Hematopoietic multipotent progenitor cell treated with erythropoietin and hydrocortisone succinate and interleukin-3 and kit ligand, for 17 days (in vitro differentiated cells): ENCODE measurements at regions not wholly inside any gene's neighbourhood (a gene's known extent, or its start where the extent isn't known, plus 50 kb on each side); places are given as distances from the start of the nearest gene placed in this dataset.
"Not testable (repeated sequence)": the region's sequence is repeated elsewhere in the genome, so short reads cannot be mapped to it uniquely, and the experiment has no call there.

Source experiments
- DNase-seq: peaks from one replicate; pipeline ENCODE4 v3.0.0-alpha.2; 2015; ENCODE audit warnings: low spot score

DNA sequence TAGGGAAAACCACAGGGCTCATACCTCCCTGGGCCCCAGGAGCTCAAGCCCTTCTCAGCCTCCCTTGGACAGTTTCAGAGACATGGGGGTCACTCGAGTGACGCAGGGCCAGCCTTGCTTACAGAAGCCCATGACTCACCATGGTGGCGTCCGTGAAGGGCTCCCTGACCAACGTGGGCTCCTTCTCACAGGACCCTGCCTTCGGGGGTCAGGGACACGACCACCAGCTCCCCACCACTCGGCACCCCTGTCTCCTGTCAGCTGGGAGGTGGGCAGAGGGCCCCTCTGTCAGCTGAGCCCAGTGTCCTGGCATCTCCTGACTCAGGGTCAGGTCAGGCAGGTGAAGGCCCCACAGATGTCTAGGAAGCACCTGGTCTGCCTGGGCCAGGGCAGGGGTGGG is 126.3 kb upstream of the ANO1 start:
- no peak for DNase-seq

DNA sequence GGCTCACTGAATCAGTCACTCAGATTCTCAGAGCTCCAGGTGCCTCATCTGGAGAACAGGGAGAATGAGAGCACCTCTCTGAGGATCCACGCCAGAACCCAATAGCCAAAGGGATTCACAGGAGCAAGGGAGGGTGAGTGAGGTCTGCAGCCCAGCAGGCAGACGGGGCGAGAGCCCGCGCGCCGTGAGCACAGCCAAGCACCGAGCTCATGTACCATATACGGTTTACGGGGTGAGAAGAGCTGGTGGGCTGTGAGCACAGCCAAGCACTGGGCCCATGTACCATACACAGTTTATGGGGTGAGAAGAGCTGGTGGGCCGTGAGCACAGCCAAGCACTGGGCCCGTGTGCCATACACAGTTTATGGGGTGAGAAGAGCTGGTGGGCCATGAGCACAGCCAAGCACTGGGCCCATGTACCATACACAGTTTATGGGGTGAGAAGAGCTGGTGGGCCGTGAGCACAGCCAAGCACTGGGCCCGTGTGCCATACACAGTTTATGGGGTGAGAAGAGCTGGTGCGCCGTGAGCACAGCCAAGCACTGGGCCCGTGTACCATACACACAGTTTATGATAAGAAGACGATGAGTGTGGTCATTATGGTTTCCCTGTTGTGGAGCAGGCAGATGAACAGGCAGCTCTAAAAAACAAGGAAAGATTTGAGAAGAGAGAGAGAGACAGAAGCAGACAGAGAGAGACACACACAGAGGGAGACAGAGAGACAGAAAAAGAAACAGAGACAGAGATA is 125.7 kb upstream of the ANO1 start:
- not testable (repeated sequence) for DNase-seq

DNA sequence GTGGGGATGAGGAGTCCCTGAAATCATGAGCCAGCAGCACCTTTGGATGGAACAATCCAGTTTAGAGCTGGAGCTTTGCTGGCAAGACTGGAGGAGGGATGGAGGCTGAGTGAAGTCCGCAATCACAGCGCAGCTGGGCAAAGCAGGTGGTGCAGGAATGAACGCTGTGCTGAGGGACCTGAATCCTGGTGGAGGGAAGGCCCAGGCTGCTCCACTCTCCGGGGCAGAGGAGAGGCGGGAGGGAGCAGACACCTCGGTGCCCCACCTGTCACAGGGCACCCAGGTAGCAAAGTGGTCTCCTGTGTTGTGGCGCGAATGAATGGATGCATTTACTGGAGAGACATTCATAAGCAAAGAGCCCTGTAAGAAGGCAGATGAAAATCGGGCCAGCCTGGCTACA is 124.8 kb upstream of the ANO1 start:
- DNase-seq = no peak

DNA sequence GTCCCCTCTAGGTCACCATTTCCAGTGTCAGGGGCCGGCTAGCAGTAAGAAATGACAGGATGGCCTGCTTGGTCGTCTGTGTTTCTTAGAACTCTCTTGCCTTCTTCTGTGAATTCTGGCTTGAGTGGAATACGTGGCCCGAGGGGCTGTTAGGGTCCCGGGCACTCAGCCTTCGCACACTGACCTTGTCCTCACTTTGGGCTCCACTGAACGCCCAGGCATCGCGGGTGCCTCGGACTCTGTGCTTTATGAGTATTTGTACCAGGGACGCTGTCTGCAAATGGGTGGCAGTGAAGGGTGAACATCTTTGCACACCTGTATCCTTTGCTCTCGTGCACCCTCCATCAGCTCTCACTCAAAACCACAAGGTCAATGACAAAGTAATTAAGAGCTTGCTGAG is 123.4 kb upstream of the ANO1 start:
- DNase-seq = no peak

DNA sequence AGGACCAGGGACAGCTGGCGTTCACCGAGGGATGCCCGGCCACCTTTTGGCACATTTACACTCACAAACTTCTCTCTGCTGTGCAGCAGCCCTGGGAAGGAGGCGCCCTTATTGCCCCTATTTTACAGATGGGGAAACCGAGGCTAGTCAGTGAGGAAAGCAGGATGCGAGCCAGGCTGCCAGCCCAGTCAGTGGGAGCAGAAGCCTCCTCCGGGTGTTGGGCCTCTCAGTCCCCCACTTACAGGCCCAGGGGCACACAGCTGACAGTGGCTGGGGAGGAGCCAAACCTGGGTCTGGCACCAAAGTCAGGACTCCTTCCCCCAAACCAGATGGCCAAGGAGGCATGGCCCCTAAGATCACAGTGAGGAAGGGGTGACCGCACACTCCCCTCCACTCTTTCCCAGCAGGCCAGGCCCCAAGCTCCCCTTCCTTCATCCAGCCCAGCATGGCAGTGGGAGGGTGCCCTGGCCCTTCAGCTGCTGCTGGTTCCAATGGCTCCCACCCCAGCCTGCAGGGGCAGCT is 121.4 kb upstream of the ANO1 start:
- no peak for DNase-seq

DNA sequence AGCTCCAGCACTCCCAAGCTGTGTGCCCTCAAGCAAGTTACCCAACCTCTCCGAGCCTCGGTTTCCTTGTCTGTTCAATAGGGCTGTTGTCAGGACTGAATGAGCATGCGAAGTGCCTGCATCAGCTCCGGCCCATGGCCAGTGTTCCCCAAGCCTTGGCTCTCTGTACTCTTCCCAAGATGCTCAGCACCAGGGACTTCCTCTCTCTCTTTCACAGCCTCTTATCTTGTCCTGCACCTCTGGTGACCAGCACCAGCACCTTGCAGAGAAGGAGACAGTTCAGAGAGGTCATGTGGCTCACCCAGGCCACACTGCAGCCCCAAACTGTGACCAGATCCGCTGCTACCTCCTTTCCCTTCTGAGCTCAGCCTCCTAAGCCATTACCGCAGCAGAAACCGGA is 120.3 kb upstream of the ANO1 start:
- DNase-seq = no peak

DNA sequence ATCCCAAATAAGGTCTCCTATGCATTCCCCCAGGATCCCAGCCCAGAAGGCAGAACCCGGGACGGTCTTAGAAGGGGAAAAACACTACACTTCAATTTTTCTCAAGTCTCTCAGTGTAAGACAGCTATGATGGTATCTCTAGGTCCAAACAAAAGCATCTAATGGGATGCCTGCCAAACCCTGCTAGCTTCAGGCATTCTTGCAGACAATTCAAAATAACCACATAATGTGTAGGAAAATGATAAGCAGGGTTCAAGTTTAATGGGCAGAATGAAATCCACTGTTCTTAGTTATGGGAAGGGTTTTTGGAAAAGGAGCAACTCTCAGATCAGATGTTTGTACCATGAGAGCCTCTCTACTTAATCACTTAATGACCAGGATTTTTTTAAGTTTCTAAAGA is 119.8 kb upstream of the ANO1 start:
- no peak for DNase-seq

DNA sequence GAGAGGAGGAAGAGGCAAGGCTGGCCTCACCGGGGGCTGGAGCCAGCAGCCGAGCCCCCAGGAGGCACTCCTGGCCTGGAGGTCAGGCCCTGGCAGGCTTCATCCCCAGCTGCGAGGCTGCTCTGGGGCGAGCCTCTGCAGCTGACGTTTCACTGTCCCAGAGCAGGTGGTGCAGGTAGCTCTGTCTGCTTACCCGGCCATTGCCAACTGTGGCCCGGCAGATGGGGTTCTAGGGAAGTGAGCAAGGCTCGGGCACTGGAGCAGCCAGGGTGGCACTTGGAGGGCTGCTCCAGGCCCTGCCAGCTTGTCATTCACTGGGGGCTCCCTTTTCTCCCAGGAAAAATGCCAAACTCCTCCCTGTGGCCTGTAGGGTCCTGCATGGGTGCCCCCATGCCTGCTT is 118.7 kb upstream of the ANO1 start:
- no peak for DNase-seq

DNA sequence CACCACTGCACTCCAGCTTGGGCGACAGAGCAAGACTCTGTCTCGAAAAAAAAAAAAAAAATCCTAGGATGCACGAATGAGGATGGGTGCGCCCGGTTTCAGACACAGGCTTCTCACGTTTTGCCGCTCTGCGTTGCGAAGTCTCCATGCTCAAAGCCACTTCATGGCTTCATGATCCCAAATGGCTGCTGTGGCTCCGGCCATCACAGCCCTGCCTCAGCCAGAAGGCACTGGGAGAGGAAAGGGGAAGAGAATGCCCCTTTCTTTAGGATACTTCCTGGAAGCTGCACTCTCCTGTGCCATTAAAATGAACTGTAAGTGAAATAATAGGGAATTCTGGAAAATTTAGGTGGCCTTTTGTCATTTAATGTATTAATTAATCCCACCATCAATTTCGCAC is 116.4 kb upstream of the ANO1 start:
- no peak for DNase-seq

DNA sequence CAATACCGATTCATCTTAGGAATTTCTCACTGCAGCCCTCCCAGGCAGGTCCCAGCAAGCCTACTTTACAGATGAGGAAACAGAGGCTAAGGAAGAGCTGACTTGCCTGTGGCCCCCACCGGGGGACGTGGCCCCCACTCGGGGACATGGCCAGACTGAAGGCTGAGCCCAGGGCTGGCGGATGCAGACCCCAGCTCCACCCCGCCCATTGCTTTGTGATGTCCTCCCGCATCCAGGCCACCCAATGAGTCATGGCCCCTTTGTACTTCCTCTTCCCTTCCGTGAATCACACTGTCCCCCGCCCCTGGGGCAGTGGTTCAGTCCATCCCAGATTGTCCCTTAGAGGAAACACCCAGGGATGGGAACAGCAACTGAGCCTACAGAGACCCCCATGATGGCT is 116.0 kb upstream of the ANO1 start:
- DNase-seq = no peak

DNA sequence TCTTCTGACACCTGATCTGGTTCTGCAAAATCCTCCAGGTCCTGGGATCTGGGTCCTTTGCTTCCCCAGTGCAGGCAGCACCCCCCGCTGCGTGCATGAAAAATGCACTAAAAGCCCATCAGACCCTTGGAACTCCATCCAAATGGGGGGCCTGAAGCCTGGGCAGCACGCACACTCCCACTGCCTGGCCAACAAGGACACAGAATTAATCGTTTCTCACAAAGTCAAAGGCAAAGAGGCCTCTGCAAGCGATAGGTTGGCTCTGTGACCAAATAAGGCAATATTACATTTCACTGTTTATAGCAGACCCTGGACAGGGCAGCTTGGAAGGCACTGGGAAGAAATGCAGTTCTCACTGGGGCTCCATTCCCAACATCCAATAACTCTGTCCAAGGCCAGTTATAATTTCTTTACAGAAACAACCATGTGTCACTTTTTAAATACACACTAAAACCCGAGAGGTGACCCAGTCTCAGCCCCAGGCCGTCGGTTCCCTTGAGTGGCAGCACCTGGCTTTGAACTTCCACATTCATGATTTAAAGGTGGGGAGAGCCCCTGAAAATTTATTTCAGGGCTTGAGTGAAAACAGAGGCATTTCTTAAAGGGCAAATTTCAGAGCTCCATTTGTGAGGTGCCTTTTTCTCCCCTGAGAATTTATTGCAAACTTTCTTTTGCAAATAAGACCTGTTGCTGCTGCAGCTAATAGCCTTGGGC is 114.4 kb upstream of the ANO1 start:
- DNase-seq = no peak

DNA sequence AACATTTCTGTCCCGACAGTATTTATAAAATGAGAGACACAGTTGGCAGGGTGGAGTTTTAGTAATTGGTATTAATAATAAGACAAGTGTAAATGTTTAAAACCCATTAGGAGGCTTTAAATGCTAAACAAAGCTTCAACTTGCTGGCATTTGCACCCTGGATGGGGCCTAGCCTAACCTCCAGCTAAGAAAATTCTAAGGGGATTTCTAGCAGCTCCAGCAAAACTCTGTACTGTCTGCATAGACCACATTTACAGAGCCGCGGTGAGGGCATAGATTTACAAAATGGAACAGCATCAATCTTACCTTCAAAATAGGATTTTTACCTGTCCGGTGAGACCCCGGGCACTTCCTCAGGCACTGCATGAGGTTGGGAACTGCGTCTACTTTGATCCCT is 113.9 kb upstream of the ANO1 start:
- no peak for DNase-seq

DNA sequence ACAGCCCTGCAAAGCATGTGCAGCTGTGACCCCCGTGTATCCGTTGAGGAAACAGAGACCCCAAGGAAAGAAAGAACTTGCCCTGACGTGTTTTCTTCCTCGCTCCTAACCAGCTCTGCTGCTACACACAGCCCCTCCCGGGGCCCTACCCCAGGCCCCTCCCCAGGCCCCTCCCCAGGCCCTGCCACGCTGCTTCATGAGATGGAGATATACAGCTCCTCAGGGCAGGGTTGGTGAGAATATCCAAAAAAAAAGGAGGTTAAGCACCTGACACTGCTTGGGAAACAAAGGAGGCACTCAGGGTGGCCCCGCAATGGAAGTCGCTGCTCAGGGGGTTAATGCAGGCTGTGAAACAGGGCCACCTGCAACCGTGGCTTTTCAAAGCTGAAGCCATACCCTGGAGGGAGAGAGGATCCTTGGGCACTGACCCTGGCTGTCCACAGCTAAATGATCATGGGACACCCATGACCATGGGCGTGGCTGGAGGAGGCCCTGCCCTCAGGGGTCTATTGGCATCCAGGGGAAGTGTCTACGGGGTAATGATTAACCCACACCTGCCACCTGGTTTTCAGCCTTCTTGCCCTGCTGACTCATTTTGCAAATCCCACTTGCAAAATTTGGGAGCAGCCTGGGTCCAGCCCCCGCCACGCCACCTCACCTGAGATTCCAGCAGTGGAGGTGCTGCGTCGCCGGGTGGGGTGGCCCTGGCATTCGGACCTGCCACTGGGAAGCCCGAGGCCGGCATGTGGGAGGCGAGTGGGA is 112.1 kb upstream of the ANO1 start:
- DNase-seq = no peak

DNA sequence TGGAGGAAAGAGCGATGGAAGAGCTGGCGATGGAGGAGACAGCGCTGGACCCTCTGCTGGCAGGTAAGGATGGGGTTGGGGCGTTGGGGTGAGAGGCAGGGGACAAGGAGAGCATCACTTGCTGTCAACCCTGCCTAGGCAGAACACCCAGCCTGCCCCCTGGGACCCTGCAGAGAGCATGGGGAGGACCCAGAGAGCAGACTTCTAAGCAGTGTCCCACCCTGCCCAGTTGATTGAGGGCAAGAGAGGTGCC is 111.6 kb upstream of the ANO1 start:
- no peak for DNase-seq

DNA sequence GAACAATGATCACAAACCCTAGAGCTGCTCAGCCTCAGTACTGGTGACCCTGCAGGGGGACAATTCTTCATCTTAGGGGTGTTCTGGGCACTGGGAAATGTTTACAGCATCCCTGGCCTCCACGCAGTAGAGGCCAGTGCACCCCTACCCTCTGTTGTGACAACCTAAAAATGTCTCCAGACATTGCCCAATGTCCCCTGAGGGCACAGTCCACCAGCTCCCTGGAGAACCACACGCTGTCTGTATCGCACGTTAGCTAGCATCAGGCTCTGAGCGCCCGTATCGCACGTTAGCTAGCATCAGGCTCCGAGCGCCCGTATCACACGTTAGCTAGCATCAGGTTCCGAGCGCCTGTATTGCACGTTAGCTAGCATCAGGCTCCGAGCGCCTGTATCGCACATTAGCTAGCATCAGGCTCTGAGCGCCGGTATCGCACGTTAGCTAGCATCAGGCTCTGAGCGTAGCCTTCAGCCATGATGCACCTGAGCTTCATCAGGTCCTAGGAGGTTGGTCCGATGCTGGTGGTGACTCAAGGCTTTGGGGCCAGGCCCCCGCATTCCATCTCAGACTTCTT is 111.1 kb upstream of the ANO1 start:
- DNase-seq = no peak

DNA sequence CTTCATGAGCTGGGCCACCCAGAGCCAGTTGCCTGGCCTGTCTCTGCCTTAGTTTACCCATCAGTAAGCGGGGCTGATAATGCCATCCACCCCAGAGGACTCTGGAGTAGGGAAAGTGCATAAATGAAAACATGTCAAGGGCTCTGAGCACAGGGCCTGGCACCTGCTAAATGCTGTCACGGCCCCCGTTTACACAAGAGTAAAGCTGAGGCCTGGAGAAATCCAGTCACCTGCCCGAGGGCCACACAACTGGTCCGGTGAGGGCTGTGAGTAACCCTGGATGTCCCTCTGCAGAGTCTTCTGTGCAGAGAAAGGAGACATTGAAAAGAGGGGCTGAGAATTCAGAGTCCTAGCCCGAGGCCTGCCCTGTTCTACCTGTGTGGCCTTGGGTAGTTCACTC is 110.6 kb upstream of the ANO1 start:
- DNase-seq = no peak

DNA sequence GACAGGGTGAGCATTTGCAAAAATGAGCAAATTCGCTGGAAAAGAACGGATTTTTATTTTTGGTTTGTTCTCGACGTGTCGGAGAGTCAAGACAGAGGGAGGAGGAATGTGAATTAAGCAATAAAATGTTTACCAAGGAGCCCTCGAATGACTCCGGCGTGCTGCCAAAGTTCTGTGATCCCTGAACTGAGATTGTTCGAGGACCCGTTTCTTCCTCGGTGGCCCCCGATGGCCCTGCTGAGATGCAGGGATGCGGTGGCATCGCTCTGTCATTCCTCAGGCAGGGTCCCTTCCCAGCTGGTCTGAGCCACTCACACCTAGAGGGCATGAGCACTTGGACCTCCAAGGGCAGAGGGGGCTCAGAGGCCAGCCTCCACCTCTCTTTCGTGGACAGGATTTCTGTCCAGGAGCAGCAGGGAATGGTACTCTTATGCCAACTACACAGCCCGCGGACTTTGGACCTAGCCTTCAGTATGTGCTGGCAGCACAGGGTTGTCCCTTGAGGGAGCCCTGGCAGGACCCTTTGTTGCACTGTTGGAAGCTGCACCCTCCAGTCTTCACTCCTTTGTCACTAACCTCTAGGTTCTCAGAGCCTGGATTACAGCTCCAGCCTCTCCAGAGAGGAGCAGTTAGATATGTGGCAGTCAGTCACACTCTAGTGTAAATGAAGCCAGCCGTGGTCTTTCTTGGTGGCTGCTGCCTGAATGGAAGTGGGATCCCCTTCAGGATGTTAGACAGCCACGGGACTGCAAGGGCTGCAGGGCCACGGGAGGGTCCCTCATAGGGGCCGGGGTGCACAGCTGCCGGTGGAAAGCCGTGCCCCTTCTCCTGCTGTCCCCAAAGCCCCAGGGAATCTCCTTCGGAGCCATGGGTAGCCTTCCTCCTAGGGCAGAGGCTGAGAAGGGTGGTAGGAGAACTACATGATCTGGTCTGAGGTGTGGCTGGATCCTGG is 109.4 kb upstream of the ANO1 start:
- DNase-seq = no peak

DNA sequence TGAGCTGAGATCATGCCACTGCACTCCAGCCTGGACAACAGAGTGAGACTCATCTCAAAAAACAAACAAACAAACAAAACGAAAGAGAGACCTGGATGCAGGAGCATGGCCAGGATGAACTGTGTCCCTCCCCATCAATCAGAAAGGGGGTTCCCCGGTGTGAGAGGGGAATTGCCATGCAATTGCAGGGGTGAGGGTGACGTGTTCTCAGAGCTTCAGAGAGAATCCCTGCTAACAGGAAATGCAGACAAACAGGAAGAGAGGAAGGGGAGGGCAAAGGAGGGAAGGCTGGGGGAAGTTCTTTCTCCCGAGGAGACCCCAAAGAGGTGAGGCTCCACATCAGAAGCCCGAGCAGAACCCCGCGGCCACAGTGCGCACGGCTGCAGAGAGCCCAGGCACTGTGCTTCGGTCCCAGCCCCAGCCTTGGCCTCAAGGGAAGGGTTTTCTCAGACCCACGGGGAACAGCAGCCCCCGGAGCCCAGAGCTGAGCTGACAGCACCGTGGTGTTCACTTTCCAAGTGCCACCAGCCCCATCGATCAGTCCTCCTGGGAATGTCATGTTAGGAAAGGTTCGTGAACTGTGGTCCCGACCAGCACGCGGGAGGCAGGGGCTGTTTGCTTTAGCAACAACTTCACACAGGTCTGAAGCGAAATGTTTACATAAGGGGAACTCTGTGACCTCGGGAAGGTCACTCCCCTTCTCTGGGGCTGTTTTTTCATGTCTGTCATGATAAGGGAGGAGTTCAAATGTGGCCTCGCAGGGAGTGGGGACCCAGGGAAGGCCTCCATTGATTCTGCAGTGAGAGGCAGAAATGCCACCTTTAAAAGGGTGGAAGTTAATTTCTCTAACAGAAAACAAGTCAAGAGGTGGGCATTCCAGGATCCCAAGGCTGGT is 108.0 kb upstream of the ANO1 start:
- DNase-seq = no peak

DNA sequence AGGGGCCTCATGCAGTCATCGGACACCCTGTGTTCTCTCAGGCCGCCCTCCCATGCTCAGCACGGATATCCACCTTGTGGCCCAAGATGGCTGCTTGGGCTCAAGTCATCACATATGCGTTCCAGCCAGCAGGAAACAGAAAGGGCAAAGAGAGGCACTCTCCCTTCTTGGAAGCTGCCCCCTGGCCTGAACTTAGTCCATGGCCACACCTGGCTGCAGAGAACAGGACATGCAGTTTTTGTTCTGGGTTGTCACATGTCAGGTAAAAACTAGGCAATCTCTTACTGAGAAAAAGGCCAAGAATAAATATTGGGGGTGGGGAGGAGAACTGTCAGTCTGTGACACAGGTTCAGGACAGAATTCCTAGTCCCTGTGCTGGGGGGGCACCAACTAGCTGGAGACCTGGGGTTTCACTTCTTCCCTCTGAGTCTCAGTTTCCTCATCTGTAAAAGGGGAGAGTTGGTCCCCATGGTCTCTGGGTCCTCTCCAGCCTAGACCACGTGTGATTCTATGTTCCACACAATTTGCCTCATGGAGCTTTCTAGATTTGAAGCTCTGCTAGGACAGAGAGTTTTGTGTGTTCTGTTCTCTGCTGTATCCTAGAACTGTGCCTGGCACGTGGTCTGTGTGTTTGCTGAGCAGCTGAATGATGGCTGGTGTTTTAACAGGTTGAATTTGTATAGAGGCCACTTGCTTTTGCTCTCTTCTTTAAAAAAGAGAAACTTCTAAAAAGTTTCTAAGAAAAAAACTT is 107.2 kb upstream of the ANO1 start:
- no peak for DNase-seq

DNA sequence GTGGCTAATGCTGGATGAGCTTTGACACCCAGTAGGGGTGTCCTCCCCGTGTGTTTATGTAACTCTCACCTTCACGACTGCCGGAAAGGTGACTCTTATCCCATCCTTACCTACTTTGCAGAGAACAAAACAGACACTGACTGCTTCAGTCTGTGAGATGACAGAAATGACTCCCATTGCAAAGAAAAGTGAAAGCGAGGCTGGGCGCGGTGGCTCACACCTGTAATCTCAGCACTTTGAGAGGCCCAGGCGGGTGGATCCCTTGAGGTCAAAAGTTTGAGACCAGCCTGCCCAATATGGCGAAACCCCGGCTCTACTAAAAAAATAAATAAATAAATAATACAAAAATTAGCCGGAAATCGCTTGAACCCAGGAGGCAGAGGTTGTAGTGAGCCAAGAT is 106.4 kb upstream of the ANO1 start:
- no peak for DNase-seq
